HL-60 (cell line): ENCODE measurements at regions not wholly inside any gene's neighbourhood (a gene's known extent, or its start where the extent isn't known, plus 50 kb on each side); places are given as distances from the start of the nearest gene placed in this dataset.

Experiments used
- GABPA ChIP-seq: IDR thresholded peaks from 2 replicates; pipeline ENCODE4 v1.6.1; 2012; ENCODE audit warnings: low read depth
- POLR2AphosphoS5 ChIP-seq: IDR thresholded peaks from 2 replicates; pipeline ENCODE4 v1.6.1; 2012; ENCODE audit warnings: low read depth
- SPI1 ChIP-seq: IDR thresholded peaks from 2 replicates; pipeline ENCODE4 v1.6.1; 2012; ENCODE audit warnings: low read depth, mild to moderate bottlenecking, borderline replicate concordance
- TF ChIP-seq, protein P1 (sequence below): IDR thresholded peaks from one replicate; pipeline ENCODE4 v1.5.1; 2011; ENCODE audit warnings: low read length, control low read depth, inconsistent platforms; ENCODE audit not compliant: insufficient read depth

- TF ChIP-seq, protein P1, sequence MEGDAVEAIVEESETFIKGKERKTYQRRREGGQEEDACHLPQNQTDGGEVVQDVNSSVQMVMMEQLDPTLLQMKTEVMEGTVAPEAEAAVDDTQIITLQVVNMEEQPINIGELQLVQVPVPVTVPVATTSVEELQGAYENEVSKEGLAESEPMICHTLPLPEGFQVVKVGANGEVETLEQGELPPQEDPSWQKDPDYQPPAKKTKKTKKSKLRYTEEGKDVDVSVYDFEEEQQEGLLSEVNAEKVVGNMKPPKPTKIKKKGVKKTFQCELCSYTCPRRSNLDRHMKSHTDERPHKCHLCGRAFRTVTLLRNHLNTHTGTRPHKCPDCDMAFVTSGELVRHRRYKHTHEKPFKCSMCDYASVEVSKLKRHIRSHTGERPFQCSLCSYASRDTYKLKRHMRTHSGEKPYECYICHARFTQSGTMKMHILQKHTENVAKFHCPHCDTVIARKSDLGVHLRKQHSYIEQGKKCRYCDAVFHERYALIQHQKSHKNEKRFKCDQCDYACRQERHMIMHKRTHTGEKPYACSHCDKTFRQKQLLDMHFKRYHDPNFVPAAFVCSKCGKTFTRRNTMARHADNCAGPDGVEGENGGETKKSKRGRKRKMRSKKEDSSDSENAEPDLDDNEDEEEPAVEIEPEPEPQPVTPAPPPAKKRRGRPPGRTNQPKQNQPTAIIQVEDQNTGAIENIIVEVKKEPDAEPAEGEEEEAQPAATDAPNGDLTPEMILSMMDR: no peak
- TF ChIP-seq GABPA (no peak), SPI1 (no peak), POLR2AphosphoS5 (no peak)
Measured at GRCh38 chrX:148376342-148376741, 124.1 kb upstream of the AFF2 start.
